Karpas-422 (cell line): ENCODE measurements at regions not wholly inside any gene's neighbourhood (a gene's known extent, or its start where the extent isn't known, plus 50 kb on each side); places are given as distances from the start of the nearest gene placed in this dataset.

Experiments
- DNase-seq: peaks from one replicate; pipeline ENCODE4 v3.0.0-alpha.2; 2015
- H2AFZ ChIP-seq: fragments of 200-600 bp; sonication (generic); 2 replicates; pipeline ENCODE4 v1.6.1; 2014; ENCODE audit warnings: antibody characterized with exemption, low read length, mixed read lengths
- H3K27ac ChIP-seq: fragments of 200-600 bp; sonication (generic); 2 replicates; pipeline ENCODE4 v1.5.1; 2014; ENCODE audit warnings: mild to moderate bottlenecking, low read length, moderate library complexity
- H3K27me3 ChIP-seq: fragments of 200-600 bp; sonication (generic); 2 replicates; pipeline ENCODE4 v1.6.1; 2014; ENCODE audit warnings: low read length, mixed read lengths
- H3K36me3 ChIP-seq: fragments of 200-600 bp; sonication (generic); 2 replicates; pipeline ENCODE4 v1.6.1; 2014; ENCODE audit warnings: low read length, mixed read lengths; ENCODE audit not compliant: insufficient read depth
- H3K4me1 ChIP-seq: fragments of 200-600 bp; sonication (generic); 2 replicates; pipeline ENCODE4 v1.6.1; 2014; ENCODE audit warnings: mild to moderate bottlenecking, low read length, mixed read lengths
- H3K4me2 ChIP-seq: fragments of 200-600 bp; sonication (generic); 2 replicates; pipeline ENCODE4 v1.6.1; 2014; ENCODE audit warnings: low read length, low read depth, mild to moderate bottlenecking; ENCODE audit not compliant: poor library complexity, severe bottlenecking
- H3K4me3 ChIP-seq: fragments of 200-600 bp; sonication (generic); 2 replicates; pipeline ENCODE4 v1.5.1; 2014; ENCODE audit warnings: mild to moderate bottlenecking, antibody characterized with exemption, low read length, mixed read lengths
- H3K79me2 ChIP-seq: fragments of 200-600 bp; sonication (generic); 2 replicates; pipeline ENCODE4 v1.6.1; 2014; ENCODE audit warnings: mild to moderate bottlenecking, low read length, mixed read lengths
- H3K9ac ChIP-seq: fragments of 200-600 bp; sonication (generic); 2 replicates; pipeline ENCODE4 v1.6.0; 2014; ENCODE audit warnings: low read length
- H3K9me2 ChIP-seq: fragments of 200-600 bp; sonication (generic), shearing (Covaris generic); replicated peaks from 2 replicates; pipeline ENCODE4 v1.6.0; 2014; ENCODE audit warnings: mild to moderate bottlenecking, low read length, moderate library complexity; ENCODE audit not compliant: insufficient read depth
- H3K9me3 ChIP-seq: fragments of 300-700, 200-600 bp; sonication (generic); 2 replicates; pipeline ENCODE4 v1.6.1; 2014; ENCODE audit warnings: low read length, mixed read lengths
- H4K20me1 ChIP-seq: fragments of 200-600 bp; sonication (generic); 2 replicates; pipeline ENCODE4 v1.6.1; 2014; ENCODE audit warnings: mild to moderate bottlenecking, antibody characterized with exemption, low read length, low read depth; ENCODE audit not compliant: insufficient read depth

DNA sequence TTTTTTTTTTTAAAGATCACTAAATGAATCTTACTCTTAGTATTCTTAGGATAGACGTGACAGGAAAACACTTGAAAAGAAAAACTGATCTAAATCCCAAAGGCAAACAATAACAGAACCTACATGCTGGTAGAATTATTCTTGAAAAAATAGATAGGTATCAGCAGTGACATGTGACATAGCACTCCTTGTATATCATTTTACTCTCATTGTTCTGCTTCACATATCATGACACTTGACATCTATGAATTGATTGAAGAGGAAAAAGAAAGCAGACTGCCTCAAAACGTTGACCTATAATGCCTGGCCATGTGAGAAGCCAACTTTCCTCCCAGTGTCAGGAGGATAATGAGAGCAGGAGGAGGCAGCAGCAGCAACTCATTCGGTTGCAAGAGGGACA lies 555.2 kb downstream of the GABRG1 start:
- Histone ChIP-seq H3K27ac (no peak overlapping the region), H2AFZ (no peak overlapping the region), H4K20me1 (no peaks in the 10 kb centered on the region), H3K9me3 (peaks cover 24% of the 10 kb centered on the region), H3K36me3 (no peaks in the 10 kb centered on the region), H3K9ac (no peak overlapping the region), H3K4me1 (no peaks in the 10 kb centered on the region), H3K9me2 (no peaks in the 10 kb centered on the region), H3K4me3 (no peak overlapping the region), H3K79me2 (no peaks in the 10 kb centered on the region), H3K27me3 (no peaks in the 10 kb centered on the region), H3K4me2 (no peak overlapping the region)
- no peak for DNase-seq

DNA sequence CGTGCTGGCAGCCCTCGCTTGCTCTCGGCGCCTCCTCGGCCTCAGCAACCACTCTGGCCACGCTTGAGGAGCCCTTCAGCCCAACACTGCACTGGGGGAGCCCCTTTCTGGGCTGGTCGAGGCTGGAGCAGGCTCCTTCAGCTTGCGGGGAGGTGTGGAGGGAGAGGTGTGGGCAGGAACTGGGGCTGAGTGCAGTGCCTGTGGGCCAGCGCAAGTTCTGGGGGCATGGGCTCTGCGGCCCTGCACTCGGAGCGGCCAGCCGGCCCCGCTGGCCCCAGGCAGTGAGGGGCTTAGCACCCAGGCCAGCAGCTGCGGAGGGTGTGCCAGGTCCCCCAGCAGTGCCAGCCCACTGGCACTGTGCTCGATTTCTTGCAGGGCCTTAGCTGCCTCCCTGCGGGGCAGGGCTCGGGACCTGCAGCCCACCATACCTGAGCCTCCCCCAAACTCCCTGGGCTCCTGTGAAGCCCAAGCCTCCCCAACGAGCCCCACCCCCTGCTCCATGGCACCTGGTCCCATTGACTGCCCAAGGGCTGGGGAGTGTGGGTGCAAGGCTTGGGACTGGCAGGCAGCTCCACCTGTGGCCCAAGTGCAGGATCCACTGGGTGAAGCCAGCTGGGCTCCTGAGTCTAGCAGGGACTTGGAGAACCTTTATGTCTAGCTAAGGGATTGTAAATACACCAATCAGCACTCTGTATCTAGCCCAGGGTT lies 556.8 kb downstream of the GABRG1 start:
- Histone ChIP-seq H3K4me2 (no peak overlapping the region), H3K36me3 (no peaks in the 10 kb centered on the region), H3K27ac (no peak overlapping the region), H3K9ac (no peak overlapping the region), H4K20me1 (no peaks in the 10 kb centered on the region), H3K9me3 (peaks cover 21% of the 10 kb centered on the region), H2AFZ (no peak overlapping the region), H3K9me2 (no peaks in the 10 kb centered on the region), H3K79me2 (no peaks in the 10 kb centered on the region), H3K27me3 (no peaks in the 10 kb centered on the region), H3K4me3 (no peak overlapping the region), H3K4me1 (no peaks in the 10 kb centered on the region)
- DNase-seq = no peak

DNA sequence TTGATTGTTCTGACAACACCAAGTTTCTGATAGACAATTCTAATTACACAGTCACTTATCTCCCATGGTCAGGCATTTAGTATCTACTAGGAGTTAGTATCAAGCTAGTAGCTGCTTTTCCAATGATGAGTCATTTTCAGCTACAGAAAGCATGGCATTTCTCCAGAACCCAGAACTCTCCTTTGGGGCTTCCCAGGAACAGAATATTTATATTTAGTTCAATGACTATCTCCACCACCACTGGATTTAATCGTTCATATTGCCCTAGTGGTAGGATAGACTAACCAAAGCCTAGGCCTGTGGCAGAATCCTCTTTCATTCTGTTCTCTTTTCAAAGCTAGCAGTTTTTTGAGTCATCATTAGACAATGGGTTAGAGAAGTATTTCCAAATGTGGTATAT lies 569.4 kb downstream of the GABRG1 start:
- Histone ChIP-seq H3K4me3 (no peak overlapping the region), H3K9ac (no peak overlapping the region), H3K27ac (no peak overlapping the region), H4K20me1 (no peaks in the 10 kb centered on the region), H3K9me3 (peaks cover 2% of the 10 kb centered on the region; the same call in 1 of the 2 replicates), H2AFZ (no peak overlapping the region), H3K36me3 (no peaks in the 10 kb centered on the region), H3K79me2 (no peaks in the 10 kb centered on the region), H3K4me2 (no peak overlapping the region), H3K9me2 (no peaks in the 10 kb centered on the region), H3K4me1 (no peaks in the 10 kb centered on the region), H3K27me3 (no peaks in the 10 kb centered on the region)
- DNase-seq = no peak

DNA sequence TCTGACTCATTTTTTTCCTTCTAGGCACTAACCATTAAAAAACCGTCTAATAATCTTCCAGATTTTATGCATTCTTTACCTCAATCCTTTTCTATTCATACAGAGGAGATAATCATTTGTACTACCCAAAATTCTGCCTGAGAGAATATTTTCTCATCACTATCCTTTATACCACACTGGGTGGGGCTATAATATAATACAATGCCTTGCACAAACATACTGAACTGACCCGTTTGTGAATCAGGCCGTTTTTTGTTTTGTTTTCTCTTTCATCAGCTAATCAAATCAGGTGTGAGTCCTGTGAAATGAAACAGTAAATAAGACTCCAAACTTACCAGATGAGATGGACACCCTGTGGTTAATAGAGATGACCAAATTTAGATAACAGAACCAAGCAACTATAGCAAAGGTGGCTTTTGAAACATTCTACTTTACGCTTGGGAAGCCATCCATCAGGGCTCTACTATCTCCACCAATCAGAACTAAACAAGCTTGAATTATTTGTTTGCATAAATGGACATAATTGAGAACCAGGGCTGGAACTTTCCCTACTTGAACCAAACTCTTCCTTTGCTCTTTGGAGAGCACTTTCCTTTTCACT lies 573.0 kb downstream of the GABRG1 start:
- H3K4me3 ChIP-seq = no peak overlapping the region
- no peak overlapping the region for H2AFZ ChIP-seq
- H3K27ac ChIP-seq = no peak overlapping the region
- no peaks in the 10 kb centered on the region for H3K4me1 ChIP-seq
- H3K36me3 ChIP-seq = no peaks in the 10 kb centered on the region
- no peak for DNase-seq
- H3K27me3 ChIP-seq = no peaks in the 10 kb centered on the region
- no peaks in the 10 kb centered on the region for H3K79me2 ChIP-seq
- no peak overlapping the region for H3K4me2 ChIP-seq
- no peaks in the 10 kb centered on the region for H4K20me1 ChIP-seq
- H3K9ac ChIP-seq = no peak overlapping the region
- H3K9me2 ChIP-seq = no peaks in the 10 kb centered on the region
- 0 out of 2 replicates have a peak, but pooled peaks cover 2% of the 10 kb centered on the region for H3K9me3 ChIP-seq

DNA sequence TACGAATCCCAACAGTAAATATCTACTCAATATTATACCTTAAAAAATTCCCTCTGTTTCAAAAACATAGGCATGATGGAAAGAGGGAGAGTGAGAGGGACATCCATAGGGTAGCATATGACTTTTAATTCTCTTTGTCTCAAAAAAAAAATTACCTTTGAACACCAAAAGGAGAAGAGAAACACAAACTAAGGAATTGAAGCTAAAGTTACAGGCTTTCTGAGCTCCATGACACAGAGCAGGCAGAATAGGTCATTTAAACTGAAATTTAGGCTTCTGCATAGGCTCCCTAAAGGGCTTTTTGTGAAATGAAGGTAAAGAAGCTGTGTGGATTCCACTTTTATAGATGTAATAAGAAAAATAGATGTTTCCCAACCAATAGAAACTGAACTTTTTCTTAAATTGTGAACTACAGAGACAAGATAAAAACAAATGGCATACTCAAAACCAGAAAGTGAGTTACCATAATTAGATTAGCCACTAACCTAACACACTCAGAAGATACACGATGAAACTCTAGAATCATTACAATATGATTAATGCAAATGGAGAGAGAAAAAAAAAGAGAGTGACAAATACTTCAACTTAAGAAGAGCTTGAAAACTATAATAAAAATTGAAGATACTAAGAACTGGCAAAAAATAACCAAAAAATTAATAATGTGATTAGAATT lies 584.6 kb downstream of the GABRG1 start:
- H3K9ac ChIP-seq = no peak overlapping the region
- no peak overlapping the region for H3K4me3 ChIP-seq
- no peaks in the 10 kb centered on the region for H4K20me1 ChIP-seq
- H3K27ac ChIP-seq = no peak overlapping the region
- no peaks in the 10 kb centered on the region for H3K36me3 ChIP-seq
- no peak overlapping the region for H3K4me2 ChIP-seq
- H3K27me3 ChIP-seq = no peaks in the 10 kb centered on the region
- no peaks in the 10 kb centered on the region for H3K79me2 ChIP-seq
- DNase-seq = no peak
- no peak overlapping the region for H2AFZ ChIP-seq
- no peaks in the 10 kb centered on the region for H3K9me2 ChIP-seq
- peaks cover 34% of the 10 kb centered on the region for H3K9me3 ChIP-seq
- no peaks in the 10 kb centered on the region for H3K4me1 ChIP-seq

DNA sequence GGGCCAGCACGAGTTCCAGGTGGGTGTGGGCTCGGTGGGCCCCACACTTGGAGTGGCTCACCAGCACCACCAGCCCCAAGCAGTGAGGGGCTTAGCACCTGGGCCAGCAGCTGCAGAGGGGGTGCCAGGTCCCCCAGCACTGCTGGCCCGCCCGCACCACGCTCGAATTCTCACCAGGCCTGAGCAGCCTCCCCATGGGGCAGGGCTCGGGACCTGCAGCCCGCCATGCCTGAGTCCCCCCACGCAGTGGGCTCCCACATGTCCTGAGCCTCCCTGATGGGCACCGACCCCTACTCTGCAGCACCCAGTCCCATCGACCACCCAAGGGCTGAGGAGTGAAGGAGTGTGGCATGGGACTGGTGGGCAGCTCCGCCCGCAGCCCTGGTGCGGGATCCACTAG lies 593.4 kb downstream of the GABRG1 start:
- no peaks in the 10 kb centered on the region for H3K9me2 ChIP-seq
- H3K4me2 ChIP-seq = no peak overlapping the region
- H3K9ac ChIP-seq = no peak overlapping the region
- no peak overlapping the region for H3K4me3 ChIP-seq
- H3K36me3 ChIP-seq = no peaks in the 10 kb centered on the region
- no peaks in the 10 kb centered on the region for H3K79me2 ChIP-seq
- no peak overlapping the region for H3K27ac ChIP-seq
- H3K4me1 ChIP-seq = no peaks in the 10 kb centered on the region
- H3K27me3 ChIP-seq = no peaks in the 10 kb centered on the region
- H2AFZ ChIP-seq = no peak overlapping the region
- no peak for DNase-seq
- H3K9me3 ChIP-seq = peaks cover 5% of the 10 kb centered on the region
- no peaks in the 10 kb centered on the region for H4K20me1 ChIP-seq

DNA sequence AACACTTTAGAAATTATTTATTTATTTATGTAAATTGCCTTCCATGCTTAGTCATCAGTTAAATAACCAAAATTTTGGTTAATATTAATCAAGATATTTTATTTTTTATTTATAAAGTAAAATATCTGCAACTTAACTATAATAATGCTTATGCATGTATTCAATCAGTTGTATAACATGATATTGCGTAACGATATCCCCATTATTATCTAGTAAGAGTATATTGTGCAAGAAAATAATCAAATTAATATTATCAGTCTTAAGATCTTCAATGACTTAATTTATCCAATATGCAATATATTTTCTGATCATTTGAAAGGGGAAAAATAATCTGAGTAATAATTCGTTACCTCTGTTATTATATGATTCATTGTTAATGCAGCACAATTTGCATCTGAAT lies 596.7 kb downstream of the GABRG1 start:
- no peaks in the 10 kb centered on the region for H3K79me2 ChIP-seq
- no peaks in the 10 kb centered on the region for H3K27me3 ChIP-seq
- H3K9ac ChIP-seq = no peak overlapping the region
- H3K4me3 ChIP-seq = no peak overlapping the region
- no peak overlapping the region for H3K4me2 ChIP-seq
- DNase-seq = no peak
- no peak overlapping the region for H2AFZ ChIP-seq
- H3K27ac ChIP-seq = no peak overlapping the region
- no peaks in the 10 kb centered on the region for H4K20me1 ChIP-seq
- peaks cover 17% of the 10 kb centered on the region for H3K9me3 ChIP-seq
- H3K36me3 ChIP-seq = no peaks in the 10 kb centered on the region
- no peaks in the 10 kb centered on the region for H3K9me2 ChIP-seq
- no peaks in the 10 kb centered on the region for H3K4me1 ChIP-seq

DNA sequence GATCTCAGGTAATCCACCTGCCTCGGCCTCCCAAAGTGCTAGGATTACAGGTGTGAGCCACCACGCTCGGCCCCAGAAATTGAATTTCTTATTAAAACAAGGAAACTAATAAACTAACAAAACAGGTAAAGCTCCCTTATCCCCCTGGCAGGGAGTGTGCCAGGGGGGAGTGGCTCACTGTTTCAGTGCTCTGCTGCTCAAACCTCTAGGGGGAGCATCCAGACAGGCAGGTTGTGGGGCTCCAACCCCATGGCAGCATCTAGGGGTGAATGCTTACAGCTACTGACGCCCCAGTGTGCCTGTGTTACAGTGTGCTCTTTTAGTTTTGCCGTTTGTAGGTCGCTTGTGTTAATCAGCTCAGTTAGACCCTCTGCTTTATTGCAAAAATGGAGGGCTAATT lies 605.0 kb downstream of the GABRG1 start:
- no peak overlapping the region for H2AFZ ChIP-seq
- H3K27ac ChIP-seq = no peak overlapping the region
- no peaks in the 10 kb centered on the region for H3K4me1 ChIP-seq
- H3K27me3 ChIP-seq = no peaks in the 10 kb centered on the region
- DNase-seq = no peak
- no peaks in the 10 kb centered on the region for H3K9me2 ChIP-seq
- no peaks in the 10 kb centered on the region for H3K36me3 ChIP-seq
- no peak overlapping the region for H3K9ac ChIP-seq
- H3K9me3 ChIP-seq = peaks cover 41% of the 10 kb centered on the region
- no peaks in the 10 kb centered on the region for H4K20me1 ChIP-seq
- H3K79me2 ChIP-seq = no peaks in the 10 kb centered on the region
- no peak overlapping the region for H3K4me2 ChIP-seq
- no peak overlapping the region for H3K4me3 ChIP-seq
